ENCODE measurements at regions not wholly inside any gene's neighbourhood (a gene's known extent, or its start where the extent isn't known, plus 50 kb on each side); places are given as distances from the start of the nearest gene placed in this dataset.

DNA sequence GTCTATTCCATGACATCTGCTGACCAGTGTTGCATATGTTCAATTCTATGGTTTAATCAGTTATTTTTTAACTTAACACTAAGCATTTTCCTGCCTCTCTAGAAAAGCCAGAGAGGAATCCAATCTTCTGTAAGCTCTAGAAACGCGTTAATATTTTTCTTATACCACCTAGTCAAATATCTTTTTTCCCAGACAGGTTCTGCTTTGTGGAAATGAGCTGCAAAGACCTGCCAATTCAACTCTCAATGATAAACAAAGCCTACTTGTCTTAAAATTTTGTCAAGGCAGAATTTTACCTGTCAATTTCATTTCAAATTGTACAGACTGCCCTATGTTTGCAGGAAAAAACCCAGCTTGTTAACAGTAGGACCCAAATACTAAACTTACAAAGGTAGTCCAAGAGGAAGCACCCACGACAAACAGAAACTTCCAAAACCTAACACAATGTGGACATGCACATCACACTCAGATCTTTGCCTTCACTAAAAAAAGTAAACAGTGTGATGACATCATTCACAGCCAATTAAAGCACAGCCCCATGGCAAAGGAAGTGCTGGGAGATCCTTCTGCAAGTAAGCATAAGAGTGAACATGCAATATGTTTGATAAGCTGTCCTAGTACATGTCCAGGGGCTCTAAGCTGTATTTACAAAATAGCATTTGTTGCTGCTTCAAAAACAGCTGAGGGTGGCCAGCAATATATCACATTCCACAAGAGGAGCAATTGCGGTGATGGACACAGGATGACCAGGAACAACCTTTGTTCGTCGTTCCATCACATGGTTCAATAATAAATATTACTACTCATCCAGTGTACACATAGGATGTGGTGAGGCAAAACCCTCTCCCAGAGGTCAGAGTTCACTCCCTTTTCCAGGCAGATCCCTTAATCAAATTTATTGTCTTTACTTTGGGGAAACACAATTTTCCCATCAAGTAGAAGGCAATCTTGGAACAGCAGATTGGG is 139.4 kb upstream of the TSC22D2 start:
- H3F3A ChIP-seq (ENCODE audit: insufficient read depth), result no peaks in the 10 kb centered on the region
- H3K9me3 ChIP-seq (ENCODE audit: insufficient read depth, low read length), result no peaks in the 10 kb centered on the region
- H3K4me3 ChIP-seq (ENCODE audit: insufficient read depth, low read length, poor library complexity, severe bottlenecking), result no peak overlapping the region
- H3K27me3 ChIP-seq (ENCODE audit: low read length), result no peaks in the 10 kb centered on the region
- no peak overlapping the region for H3K9ac ChIP-seq (ENCODE audit: low read length)
- H2AFZ ChIP-seq (ENCODE audit: low read depth, low read length, severe bottlenecking), result no peak overlapping the region
- no peaks in the 10 kb centered on the region for H3K36me3 ChIP-seq (ENCODE audit: low read length)
- H3K27ac ChIP-seq (ENCODE audit: low read depth, low read length), result no peak overlapping the region
- H3K4me2 ChIP-seq (ENCODE audit: low read depth, low read length, poor library complexity, severe bottlenecking), result no peak overlapping the region
- TF ChIP-seq, protein P1, sequence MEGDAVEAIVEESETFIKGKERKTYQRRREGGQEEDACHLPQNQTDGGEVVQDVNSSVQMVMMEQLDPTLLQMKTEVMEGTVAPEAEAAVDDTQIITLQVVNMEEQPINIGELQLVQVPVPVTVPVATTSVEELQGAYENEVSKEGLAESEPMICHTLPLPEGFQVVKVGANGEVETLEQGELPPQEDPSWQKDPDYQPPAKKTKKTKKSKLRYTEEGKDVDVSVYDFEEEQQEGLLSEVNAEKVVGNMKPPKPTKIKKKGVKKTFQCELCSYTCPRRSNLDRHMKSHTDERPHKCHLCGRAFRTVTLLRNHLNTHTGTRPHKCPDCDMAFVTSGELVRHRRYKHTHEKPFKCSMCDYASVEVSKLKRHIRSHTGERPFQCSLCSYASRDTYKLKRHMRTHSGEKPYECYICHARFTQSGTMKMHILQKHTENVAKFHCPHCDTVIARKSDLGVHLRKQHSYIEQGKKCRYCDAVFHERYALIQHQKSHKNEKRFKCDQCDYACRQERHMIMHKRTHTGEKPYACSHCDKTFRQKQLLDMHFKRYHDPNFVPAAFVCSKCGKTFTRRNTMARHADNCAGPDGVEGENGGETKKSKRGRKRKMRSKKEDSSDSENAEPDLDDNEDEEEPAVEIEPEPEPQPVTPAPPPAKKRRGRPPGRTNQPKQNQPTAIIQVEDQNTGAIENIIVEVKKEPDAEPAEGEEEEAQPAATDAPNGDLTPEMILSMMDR (IDR thresholded peaks at IDR 0.05; ENCODE audit: insufficient read depth, low read length, poor library complexity, severe bottlenecking), result no peak
- TF ChIP-seq EZH2phosphoT487 (conservative IDR thresholded peaks at IDR 0.05; ENCODE audit: low read length), result no peak
- H4K20me1 ChIP-seq (ENCODE audit: low read depth, low read length), result no peaks in the 10 kb centered on the region
- no peaks in the 10 kb centered on the region for H3K79me2 ChIP-seq (ENCODE audit: insufficient read depth, low read length)
- H3K9me2 ChIP-seq (replicated peaks; ENCODE audit: insufficient read depth, low read length), result no peaks in the 10 kb centered on the region

DNA sequence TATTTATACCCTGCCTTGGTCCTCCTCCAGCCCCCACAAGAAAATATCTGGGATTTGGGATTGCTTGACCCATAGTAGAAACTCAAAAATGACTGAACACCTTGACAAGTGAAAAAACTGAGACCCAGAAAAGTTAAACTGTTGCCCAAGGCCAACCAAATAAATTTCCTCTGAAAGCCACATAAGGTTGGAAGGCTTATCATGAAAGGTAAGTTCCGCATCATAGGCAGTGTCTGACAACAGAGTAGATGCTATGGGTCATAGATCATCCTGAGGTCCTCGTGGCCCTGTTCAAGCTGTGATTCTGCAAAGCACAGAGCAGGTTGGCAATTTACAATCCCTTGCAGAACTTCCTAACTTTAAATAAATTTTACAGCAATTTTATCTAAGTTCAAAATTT is 140.8 kb upstream of the TSC22D2 start:
- Histone ChIP-seq H3K9me2 (replicated peaks; ENCODE audit: insufficient read depth, low read length) (no peaks in the 10 kb centered on the region), H3K27ac (ENCODE audit: low read depth, low read length) (no peak overlapping the region), H3K9ac (ENCODE audit: low read length) (no peak overlapping the region), H2AFZ (ENCODE audit: low read depth, low read length, severe bottlenecking) (no peak overlapping the region), H3K4me3 (ENCODE audit: insufficient read depth, low read length, poor library complexity, severe bottlenecking) (no peak overlapping the region), H3K36me3 (ENCODE audit: low read length) (no peaks in the 10 kb centered on the region), H4K20me1 (ENCODE audit: low read depth, low read length) (no peaks in the 10 kb centered on the region), H3K9me3 (ENCODE audit: insufficient read depth, low read length) (no peaks in the 10 kb centered on the region), H3K27me3 (ENCODE audit: low read length) (no peaks in the 10 kb centered on the region), H3K79me2 (ENCODE audit: insufficient read depth, low read length) (no peaks in the 10 kb centered on the region), H3F3A (ENCODE audit: insufficient read depth) (no peaks in the 10 kb centered on the region), H3K4me2 (ENCODE audit: low read depth, low read length, poor library complexity, severe bottlenecking) (no peak overlapping the region)
- no peak for TF ChIP-seq EZH2phosphoT487 (conservative IDR thresholded peaks at IDR 0.05; ENCODE audit: low read length)
- TF ChIP-seq, protein P1 (IDR thresholded peaks at IDR 0.05; ENCODE audit: insufficient read depth, low read length, poor library complexity, severe bottlenecking), result no peak

DNA sequence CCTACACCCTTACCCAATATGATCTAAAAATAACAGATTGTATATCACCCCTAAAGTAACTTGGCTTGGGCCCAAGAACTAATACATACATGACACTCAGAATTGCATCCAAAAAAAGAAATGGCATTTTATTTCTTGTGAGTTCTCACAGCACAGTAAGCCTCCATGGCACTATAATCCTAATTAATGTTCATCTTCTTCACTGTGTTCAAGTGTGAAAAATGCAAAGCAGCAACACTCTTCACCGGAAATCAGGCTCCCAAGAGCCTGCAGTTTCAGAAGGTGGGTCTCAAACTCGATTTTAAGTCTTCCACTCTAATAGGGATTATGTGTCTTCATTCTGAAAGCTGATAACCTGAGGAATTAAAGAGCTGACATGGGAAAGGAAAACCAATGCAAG is 142.8 kb upstream of the TSC22D2 start:
- no peak overlapping the region for H2AFZ ChIP-seq (ENCODE audit: low read depth, low read length, severe bottlenecking)
- H3K9me3 ChIP-seq (ENCODE audit: insufficient read depth, low read length), result no peaks in the 10 kb centered on the region
- no peaks in the 10 kb centered on the region for H3K9me2 ChIP-seq (replicated peaks; ENCODE audit: insufficient read depth, low read length)
- no peaks in the 10 kb centered on the region for H3K27me3 ChIP-seq (ENCODE audit: low read length)
- TF ChIP-seq, protein P1 (IDR thresholded peaks at IDR 0.05; ENCODE audit: insufficient read depth, low read length, poor library complexity, severe bottlenecking), result no peak
- no peak for TF ChIP-seq EZH2phosphoT487 (conservative IDR thresholded peaks at IDR 0.05; ENCODE audit: low read length)
- H4K20me1 ChIP-seq (ENCODE audit: low read depth, low read length), result no peaks in the 10 kb centered on the region
- H3K9ac ChIP-seq (ENCODE audit: low read length), result no peak overlapping the region
- no peak overlapping the region for H3K27ac ChIP-seq (ENCODE audit: low read depth, low read length)
- H3K79me2 ChIP-seq (ENCODE audit: insufficient read depth, low read length), result no peaks in the 10 kb centered on the region
- H3K4me3 ChIP-seq (ENCODE audit: insufficient read depth, low read length, poor library complexity, severe bottlenecking), result no peak overlapping the region
- no peaks in the 10 kb centered on the region for H3F3A ChIP-seq (ENCODE audit: insufficient read depth)
- H3K4me2 ChIP-seq (ENCODE audit: low read depth, low read length, poor library complexity, severe bottlenecking), result no peak overlapping the region
- H3K36me3 ChIP-seq (ENCODE audit: low read length), result no peaks in the 10 kb centered on the region
